NCI-H2029 (cell line): ENCODE measurements at regions not wholly inside any gene's neighbourhood (a gene's known extent, or its start where the extent isn't known, plus 50 kb on each side); places are given as distances from the start of the nearest gene placed in this dataset.
"Not testable (repeated sequence)": the region's sequence is repeated elsewhere in the genome, so short reads cannot be mapped to it uniquely, and the experiment has no call there.

ENCODE experiments used
- DNase-seq: peaks from one replicate; lab custom pipeline; 2025; lab: John Stamatoyannopoulos, UW

- no peak for DNase-seq
Observed at GRCh38 chr4:187065396-187065795, 341.7 kb upstream of the FAT1 start.

- DNase-seq: no peak
Observed at GRCh38 chr4:187065806-187066205, 342.1 kb upstream of the FAT1 start.

- DNase-seq: no peak
Observed at GRCh38 chr4:187069398-187069797, 345.7 kb upstream of the FAT1 start.

GRCh38 chr4:187070158-187070557 lies 346.5 kb upstream of the FAT1 start:
- no peak for DNase-seq

- no peak for DNase-seq
Observed at GRCh38 chr4:187070740-187071139, 347.1 kb upstream of the FAT1 start.

- DNase-seq: no peak
Observed at GRCh38 chr4:187071946-187072600, 348.4 kb upstream of the FAT1 start.

GRCh38 chr4:187073820-187074219 lies 350.2 kb upstream of the FAT1 start:
- DNase-seq: no peak

- DNase-seq: no peak
Observed at GRCh38 chr4:187075514-187075913, 351.9 kb upstream of the FAT1 start.

GRCh38 chr4:187077744-187078401 lies 354.2 kb upstream of the FAT1 start:
- DNase-seq: no peak

GRCh38 chr4:187084701-187085100 lies 361.0 kb upstream of the FAT1 start:
- DNase-seq: no peak

GRCh38 chr4:187085339-187085738 lies 361.7 kb upstream of the FAT1 start:
- DNase-seq: no peak

GRCh38 chr4:187086151-187086550 lies 362.5 kb upstream of the FAT1 start:
- DNase-seq: no peak

GRCh38 chr4:187088070-187088799 lies 364.6 kb upstream of the FAT1 start:
- DNase-seq: no peak

GRCh38 chr4:187090401-187090800 lies 366.7 kb upstream of the FAT1 start:
- no peak for DNase-seq

- not testable (repeated sequence) for DNase-seq
Observed at GRCh38 chr4:187090832-187091231, 367.2 kb upstream of the FAT1 start.

GRCh38 chr4:187094144-187094543 lies 370.5 kb upstream of the FAT1 start:
- DNase-seq: no peak

GRCh38 chr4:187098429-187098828 lies 374.8 kb upstream of the FAT1 start:
- DNase-seq: no peak

- peak; percentile 23 for DNase-seq
Observed at GRCh38 chr4:187103351-187103750, 379.7 kb upstream of the FAT1 start.

- DNase-seq: no peak
Observed at GRCh38 chr4:187108845-187109244, 385.2 kb upstream of the FAT1 start.

GRCh38 chr4:187109636-187110035 lies 386.0 kb upstream of the FAT1 start:
- DNase-seq: no peak

GRCh38 chr4:187118166-187118565 lies 394.5 kb upstream of the FAT1 start:
- no peak for DNase-seq

- no peak for DNase-seq
Observed at GRCh38 chr4:187118602-187119120, 395.0 kb upstream of the FAT1 start.

GRCh38 chr4:187124331-187124730 lies 400.7 kb upstream of the FAT1 start:
- DNase-seq: no peak
